ENCODE measurements at regions not wholly inside any gene's neighbourhood (a gene's known extent, or its start where the extent isn't known, plus 50 kb on each side); places are given as distances from the start of the nearest gene placed in this dataset.
"Not testable (repeated sequence)": the region's sequence is repeated elsewhere in the genome, so short reads cannot be mapped to it uniquely, and the experiment has no call there.

DNA sequence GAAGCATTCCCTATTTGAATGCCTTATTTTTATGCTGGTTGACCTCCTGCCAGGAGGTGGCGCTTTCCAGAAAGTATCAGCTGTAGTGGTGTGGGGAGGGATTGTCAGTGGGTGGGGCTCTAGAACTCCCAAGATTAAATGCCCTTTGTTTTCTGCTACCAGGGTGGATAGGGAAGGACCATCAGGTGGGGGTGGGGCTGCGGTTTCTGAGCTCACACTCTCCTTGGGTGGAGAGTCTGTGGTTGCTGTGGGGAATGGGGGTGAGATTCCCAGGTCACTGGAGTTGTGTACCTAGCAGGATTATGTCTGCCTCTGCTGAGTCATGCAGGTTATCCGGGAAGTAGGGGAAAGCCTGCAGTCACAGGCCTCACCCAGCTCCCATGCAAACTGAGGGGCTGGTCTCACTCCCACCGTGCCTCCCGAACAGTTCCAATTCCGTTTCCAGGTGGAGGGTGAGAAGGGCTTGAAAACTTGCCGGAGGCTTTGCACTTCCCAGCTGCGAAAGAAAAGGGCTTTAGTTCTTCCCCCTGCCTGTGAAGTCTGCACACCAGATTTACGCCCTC is 68.3 kb downstream of the ALG10B start:
- DNase-seq (ENCODE audit: low read depth): peak; percentile 68

DNA sequence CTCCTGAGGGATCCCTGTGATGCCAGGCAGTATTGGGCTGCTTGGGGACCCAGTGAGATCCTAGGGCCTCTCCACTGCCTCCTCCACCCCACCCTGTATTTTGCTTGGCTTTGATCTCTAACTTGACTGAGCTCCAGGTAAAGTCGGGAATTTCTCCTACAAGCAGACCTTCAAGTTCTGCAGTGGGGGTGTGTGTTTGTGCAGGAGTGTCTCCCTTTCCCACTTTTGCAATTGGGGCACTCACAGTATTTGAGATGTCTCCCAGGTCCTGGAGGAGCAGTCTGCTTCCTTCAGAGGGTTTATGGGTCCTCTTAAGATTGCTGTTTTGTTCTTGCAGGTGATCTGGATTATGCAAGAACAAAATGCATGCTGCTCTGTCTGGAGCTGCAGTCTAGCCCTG is 68.9 kb downstream of the ALG10B start:
- no peak for DNase-seq (ENCODE audit: low read depth)

DNA sequence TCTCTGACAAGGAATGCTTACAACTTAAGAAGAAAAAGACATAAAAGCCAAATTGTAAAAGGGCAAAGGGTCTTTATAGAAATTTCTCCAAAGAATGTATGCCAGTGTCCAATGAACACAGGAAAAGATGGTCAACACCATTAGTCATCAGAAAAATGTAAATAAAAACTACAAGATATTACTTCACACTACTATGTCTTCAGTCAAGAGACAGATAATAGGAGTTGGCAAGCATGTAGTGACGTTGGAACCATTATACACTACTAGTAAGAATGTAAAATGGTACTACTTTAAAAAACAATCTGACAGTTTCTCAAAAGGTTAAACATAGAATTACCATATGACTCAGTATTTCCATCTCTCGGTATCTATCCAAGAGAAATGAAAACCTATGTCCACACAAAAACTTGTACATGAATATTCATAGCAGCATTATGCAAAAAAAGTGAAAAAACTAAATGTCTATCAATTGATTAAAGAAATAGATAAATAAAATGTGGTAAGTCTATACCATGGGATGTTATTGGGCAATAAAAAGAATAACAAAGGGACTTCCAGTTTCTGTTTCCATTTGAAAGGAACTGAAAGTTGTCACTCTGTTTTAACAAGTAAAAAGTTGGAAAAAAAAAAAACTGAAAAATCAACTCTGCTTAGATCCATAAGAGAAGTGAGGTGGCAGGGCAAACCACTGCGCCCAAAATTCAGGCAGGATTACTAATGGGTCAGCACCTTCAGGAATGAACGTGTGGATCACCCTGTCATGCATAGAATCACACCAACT is 69.8 kb downstream of the ALG10B start:
- DNase-seq (ENCODE audit: low read depth): no peak

DNA sequence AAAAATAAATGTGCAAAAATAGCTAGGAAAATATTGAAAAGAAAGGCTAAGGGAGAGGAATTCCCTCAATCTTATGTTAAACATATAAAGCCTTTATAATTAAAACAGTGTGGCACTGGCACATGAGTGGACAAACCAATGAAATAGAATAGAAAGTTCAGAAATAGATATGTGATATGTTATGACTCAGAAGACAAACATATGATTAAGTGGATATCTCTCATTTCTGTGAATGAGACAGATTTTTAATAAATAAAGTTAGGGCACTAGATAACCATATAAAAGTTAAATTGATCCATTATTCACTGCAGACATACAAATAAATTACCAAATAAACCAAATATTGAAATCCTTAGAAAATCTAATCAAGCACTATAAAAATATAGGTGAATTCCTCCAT is 73.0 kb downstream of the ALG10B start:
- DNase-seq (ENCODE audit: low read depth): no peak

DNA sequence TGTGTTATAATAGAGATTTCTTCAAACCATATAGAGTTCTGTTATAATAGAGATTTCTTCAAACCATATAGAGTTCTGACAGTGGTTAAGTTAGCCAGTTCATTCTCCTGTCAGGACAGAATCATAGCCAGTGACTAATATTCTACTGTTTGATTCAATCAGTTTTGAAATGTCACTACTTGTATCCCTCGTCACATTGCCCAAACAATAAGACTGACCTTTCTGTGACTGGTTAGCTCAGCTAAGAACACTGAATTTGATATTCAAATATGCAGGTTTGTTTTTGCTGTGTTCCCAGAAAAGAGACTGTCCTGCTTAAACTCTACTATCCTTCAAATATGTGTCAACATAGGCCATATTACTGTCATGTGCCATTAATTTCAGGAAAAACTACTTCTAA is 74.4 kb downstream of the ALG10B start:
- no peak for DNase-seq (ENCODE audit: low read depth)

DNA sequence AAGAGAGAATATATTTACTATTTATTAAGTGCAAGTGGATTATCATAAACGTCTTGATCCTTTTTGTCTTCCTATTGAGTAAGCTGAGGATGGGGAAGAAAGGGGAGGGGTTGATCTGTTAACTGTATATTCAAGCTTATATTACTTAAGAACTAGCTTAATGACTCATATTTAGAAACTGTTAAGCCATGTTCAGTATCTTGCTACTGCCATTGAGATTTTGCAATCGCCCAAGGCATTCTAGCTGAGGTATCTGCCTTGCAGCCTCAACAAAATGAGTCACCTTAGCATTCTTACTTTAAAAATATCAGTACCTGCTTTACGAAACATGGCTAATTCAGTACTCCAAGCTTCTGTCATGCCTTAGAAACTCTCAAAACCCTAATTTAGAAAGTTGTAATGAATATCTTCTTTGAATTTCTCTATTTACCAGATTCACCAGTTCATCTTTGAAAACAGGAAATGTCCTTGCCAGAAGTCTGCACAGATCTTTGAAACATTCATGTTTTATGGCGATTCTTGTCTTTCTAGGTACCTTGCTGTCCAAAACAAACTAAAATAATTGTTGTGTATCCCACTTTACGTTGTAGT is 76.1 kb downstream of the ALG10B start:
- DNase-seq (ENCODE audit: low read depth): peak; percentile 6

DNA sequence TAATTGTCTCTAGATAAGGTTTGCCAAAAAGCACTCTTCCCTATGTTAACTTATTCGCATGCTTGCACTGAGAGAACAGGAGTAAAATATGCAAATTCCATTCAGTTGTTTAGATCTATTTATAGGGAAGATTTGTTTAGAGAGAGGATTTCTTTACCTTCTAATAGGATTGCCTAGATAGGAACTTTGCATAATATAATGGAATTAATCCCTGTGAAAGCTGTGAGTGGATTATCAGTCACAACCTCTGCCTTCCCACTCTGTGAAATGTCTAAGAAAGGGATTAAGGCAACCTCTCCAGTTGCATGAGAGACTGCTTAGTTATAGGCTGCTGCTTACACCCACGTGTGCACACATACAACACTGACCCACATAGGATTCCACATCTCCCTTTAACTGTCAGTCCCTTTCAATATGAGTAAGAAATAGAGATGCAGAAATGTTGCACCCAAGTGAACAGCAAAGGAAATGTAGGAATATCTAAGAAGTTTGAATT is 83.2 kb downstream of the ALG10B start:
- no peak for DNase-seq (ENCODE audit: low read depth)

DNA sequence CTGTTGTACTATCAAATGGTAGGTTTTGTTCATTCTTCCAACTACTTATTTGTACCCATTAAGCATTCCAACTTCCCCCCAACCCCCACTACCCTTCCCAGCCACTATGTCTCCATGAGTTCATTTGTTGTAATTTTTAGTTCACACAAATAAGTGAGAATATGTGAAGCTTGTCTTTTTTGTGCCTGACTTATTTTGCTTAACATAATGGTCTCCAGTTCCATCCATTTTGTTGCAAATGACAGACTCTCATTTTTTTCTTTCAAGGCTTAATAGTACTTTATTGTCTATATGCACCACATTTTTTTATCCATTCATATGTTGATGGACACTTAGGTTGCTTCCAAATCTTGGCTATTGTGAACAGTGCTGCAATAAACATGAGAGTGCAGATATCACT is 86.2 kb downstream of the ALG10B start:
- DNase-seq (ENCODE audit: low read depth): no peak

DNA sequence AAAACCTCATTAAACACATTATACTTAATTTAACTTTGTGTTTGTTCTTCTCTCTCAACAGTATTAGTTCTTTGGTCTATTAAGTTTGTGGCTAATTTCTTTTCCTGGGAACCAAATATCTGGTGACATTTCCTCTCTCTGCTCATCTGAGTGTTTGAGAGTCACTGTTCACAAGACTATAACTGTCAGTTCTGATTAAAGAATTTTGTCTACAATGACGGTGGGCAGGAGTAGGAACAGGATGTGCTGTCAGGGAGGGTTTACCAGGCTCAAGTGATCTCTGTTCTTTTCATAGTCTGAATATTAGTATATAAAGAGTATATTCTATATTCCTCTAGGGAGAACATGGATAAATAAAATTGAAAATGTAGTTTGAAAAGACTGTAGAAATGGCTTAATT is 92.9 kb downstream of the ALG10B start:
- DNase-seq (ENCODE audit: low read depth): no peak

DNA sequence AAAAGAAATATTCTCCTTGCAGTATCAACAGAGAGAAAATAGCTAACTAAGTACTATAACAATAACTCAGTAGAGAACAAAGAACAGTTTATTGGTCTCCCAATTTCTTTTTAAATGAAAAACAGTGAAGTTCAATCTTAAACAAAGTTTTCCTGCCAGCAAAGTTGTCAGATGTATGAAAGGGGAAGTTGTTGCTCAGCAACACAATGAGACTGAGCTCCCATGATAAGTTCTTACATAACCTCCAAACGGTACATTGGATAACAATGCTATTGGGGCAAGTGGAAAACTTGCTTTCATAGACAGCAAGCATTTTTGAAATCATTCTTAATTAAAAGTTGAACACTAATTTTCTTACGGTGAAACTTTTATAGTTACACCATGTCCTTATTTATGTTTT is 94.9 kb downstream of the ALG10B start:
- no peak for DNase-seq (ENCODE audit: low read depth)

DNA sequence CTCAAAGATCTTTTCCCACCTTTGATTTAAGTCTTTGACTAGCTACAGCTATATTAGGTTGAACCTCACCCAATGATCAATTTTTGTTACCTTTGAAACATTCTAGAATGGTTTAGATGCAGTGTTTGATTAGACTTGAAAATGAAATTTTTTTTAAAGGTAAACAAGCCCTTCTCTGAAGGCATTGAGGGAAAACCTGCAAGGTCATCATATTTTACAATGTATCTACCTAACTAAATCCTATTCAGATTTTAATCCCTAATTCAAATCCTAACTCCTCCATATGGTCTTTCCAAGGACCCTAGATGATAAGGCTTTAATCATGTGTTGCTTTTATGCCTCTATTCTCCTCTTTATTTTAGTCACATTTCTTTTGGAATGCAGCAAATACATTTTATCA is 95.4 kb downstream of the ALG10B start:
- DNase-seq (ENCODE audit: low read depth): no peak

DNA sequence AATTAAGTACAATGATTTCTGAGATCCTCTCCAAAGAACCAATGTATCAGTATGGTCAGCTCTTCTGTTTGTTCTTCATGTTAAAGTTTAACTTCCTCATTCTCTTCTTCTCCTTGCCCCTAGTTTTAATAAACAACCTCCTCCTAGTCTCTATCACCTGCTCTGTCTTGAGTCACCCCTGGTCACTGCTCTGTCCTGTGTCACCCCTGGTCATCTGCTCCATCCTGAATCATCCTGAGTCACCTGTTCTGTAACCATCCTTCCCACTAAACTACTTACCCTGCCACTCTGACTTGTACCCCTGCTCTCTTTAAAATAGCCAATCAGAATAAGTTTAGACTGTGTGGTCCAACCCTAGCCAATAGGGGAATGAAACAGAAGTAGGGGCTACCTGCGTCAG is 100.5 kb downstream of the ALG10B start:
- DNase-seq (ENCODE audit: low read depth): no peak

DNA sequence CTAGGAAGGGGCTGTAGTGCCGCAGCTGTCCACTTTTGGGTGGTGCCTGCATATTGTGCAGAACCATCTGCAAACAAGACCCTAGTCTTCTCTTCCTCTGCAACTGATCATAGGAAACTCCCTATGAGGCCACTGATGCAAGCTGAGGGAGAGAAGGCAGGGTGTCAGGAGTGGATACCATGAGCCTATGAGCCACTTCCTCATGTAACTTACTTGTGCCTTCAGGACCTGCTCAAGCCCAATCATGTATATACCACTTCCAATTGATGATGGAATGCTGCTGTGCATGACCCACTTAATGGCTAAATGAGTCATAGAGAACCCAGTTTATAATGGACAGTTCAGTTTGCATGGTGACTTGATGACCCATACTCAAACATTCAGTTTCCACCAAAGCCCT is 107.9 kb downstream of the ALG10B start:
- no peak for DNase-seq (ENCODE audit: low read depth)

DNA sequence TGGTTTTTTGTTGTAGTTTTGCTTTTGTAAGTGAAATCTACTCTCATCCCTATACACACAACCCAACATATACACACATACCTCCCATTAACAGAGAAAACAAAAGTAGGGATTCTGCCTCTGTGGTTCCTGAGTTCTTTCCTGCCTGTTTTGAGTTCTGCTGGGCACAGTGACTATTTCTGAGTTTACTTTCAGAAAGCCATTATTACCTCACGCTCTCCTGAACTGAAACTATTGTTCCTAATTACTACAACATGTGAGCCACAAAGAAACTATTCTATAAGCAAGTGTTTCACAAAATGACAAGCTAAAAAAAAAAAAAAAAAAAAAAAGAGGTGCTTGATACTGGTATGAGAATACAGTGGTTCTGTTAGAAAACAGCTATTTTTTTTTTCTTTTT is 110.9 kb downstream of the ALG10B start:
- no peak for DNase-seq (ENCODE audit: low read depth)

DNA sequence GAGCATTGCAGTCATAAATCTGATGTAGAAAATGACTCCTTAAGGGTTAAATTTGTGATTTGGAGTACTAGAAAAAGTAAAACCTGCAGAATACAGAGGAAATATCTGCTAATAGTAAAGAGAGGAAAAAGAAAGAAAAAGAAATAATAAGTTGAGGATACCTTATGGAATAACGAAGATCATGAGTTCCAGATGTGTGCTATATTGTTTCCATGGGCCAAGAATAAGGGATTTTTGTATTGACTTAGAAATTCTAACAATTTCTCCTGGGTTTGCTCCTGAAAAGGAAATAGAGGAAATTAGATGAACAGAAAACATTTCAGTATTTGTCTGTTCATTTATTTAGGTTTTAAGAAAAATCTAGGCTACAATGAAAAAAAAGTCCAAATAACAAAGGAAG is 115.3 kb downstream of the ALG10B start:
- no peak for DNase-seq (ENCODE audit: low read depth)

DNA sequence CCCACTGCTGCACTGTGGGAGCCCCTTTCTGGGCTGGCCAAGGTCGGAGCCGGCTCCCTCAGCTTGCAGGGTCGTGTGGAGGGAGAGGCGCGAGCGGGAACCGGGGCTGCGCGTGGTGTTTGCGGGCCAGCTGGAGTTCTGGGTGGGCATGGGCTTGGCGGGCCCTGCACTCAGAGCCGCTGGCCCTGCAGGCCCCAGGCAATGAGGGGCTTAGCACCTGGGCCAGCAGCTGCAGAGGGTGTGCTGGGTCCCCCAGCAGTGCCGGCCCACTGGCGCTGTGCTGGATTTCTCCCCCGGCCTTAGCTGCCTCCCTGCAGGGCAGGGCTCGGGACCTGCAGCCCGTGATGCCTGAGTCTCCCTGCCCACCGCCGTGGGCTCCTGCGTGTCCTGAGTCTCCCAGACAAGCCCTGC is 125.3 kb downstream of the ALG10B start:
- not testable (repeated sequence) for DNase-seq (ENCODE audit: low read depth)

DNA sequence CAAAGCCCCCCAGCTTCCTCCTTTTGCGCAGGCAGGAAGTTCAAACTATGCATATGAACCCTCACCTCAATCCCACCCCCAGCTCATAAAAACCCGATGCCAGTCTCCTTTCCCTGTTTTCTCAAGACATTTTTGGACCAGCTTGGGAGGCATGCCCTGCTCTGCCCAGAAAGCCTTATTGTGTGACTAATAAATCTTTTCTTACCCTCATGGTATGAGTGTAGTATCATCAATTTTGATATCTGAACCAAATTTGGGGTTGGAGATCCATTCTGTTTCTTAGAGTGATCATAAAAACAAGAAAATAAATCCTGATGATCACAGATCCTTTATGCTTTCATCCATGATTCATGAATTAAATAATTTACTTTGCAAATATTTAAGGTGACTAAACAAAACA is 128.5 kb downstream of the ALG10B start:
- no peak for DNase-seq (ENCODE audit: low read depth)

DNA sequence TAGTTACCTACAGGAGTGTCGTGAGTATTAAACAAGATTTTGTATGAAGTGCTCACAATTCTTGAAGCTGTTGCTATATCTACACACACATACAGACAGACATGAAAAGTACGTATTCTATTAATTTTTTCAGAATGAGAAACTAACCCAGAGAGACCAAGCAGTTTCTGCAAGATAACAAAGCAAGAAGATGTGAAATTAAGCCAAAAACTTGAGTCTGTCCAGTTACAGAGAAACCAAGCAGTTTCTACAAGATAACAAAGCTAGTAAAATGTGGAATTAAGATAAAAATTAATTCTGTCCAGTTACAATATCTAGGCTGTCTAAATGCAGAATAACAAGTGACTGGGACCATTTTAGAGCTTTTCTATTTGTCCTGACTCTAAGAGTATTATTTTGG is 132.4 kb downstream of the ALG10B start:
- DNase-seq (ENCODE audit: low read depth): no peak

DNA sequence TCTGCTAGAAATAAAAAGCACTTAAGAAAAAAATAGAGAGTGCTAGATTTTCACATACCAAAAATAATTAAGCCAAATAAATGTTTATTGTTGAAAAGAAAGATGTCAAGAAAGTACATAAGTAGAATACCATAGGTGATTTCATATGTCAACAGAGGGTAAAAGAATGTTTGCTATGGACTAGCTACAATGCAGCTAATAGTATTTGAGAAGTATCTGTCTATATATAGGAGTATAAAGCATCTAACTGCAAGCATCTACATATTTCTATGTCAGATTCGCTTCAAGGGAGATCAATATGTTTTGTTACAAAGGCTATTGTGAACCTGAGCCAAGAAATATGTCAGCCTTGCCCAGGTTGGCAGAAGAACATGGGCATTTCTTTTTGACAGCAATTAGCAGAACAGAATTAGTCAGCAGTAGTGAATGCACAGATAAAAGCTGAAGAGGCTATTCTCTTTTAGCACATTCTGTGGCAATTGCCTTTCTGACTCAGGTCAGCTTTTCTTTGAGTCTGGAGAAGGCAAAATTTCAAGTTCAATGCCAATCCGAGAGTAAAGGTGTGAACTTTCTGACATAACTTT is 140.1 kb downstream of the ALG10B start:
- no peak for DNase-seq (ENCODE audit: low read depth)

DNA sequence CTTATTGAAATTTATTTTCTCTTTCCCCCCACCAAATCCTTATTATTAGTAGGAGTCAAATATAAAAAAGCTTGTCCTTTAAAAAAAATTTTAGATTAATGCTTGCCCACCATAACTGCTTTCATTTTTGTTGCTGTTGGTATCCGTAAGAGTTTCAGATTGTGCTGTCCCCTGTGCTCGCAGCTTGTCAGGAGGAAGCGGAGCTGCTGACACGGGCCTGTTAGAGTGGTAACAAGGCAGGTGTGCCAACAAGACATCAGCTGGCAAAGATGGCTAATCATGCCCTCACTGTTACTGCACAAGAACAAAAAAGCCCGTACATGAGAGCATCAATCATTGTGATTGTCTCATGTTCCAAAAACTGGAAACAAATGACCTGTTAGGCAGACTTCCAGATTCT is 148.4 kb downstream of the ALG10B start:
- no peak for DNase-seq (ENCODE audit: low read depth)

DNA sequence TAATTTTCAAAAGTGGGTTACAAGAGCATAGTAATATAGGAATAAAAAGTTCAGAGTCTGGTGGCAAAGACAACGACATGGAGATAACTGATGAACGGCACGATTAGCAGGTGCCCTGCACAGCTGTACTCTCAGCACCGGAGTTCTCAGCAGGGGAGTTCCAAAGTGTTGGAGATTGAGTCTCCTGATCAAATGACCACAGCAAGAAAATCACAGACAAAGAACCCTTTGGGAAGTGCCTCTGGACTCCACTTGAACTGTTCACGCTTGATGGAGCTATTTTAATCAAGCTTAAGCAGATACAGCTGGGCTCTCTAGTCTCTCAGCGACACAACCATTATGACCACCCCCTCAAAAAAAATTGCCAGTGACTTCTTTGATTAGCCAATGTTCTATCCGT is 153.1 kb downstream of the ALG10B start:
- no peak for DNase-seq (ENCODE audit: low read depth)

DNA sequence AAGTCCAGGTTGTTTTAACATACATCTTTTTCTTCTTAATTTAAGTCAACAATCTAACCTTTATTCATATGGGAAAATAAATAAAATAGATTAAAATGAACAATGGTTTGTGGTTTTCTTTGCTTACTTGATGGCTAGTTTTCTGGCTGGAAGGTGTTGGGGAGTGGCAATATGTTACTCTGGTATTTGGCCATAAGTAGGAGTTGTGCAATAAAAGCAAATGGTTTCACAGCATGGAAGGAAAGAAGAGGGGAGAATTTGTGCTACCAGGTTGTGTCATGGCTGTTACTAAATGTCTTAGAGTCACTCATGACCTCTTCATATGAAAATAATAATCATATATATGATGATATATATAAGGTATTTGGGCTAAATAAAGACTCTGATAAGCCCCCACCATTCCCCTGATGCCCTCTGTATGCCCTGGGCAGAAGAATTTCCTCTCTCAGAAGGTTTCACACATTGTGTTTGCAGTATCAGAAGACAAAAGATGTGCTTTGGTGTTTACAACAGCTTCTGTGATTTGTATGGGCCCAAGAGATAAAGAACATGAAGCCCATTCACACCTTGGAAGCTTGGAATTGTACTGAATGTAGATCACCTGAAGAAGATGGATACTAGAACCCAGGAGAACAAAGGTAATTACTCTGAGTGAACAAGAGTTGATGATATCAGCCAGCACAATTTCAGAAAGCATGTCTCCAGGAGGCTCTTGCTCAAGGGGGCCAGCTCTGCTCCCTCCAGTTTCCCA is 160.9 kb downstream of the ALG10B start:
- no peak for DNase-seq (ENCODE audit: low read depth)

Measured in Daoy (cell line).